SU-DHL-6 (cell line): ENCODE measurements at regions not wholly inside any gene's neighbourhood (a gene's known extent, or its start where the extent isn't known, plus 50 kb on each side); places are given as distances from the start of the nearest gene placed in this dataset.

Source experiments
- H2AFZ ChIP-seq: fragments of 200-600 bp; sonication (generic); 2 replicates; pipeline ENCODE4 v1.6.1; 2014; ENCODE audit warnings: low read depth, mild to moderate bottlenecking, moderate library complexity, mixed read lengths, antibody characterized with exemption, low read length; ENCODE audit not compliant: severe bottlenecking
- H3F3A ChIP-seq: fragments of 200-600 bp; shearing (Covaris generic); 2 replicates; pipeline ENCODE4 v1.6.0; 2016; ENCODE audit warnings: antibody characterized with exemption, mild to moderate bottlenecking; ENCODE audit not compliant: insufficient read depth
- H3K27ac ChIP-seq: fragments of 200-600 bp; sonication (generic); 2 replicates; pipeline ENCODE4 v1.5.1; 2016; ENCODE audit warnings: low read depth, mild to moderate bottlenecking, low read length, moderate library complexity, mixed read lengths
- H3K27me3 ChIP-seq: fragments of 200-600 bp; sonication (generic), shearing (Covaris generic); 2 replicates; pipeline ENCODE4 v1.6.0; 2014; ENCODE audit warnings: mild to moderate bottlenecking, low read length
- H3K36me3 ChIP-seq: fragments of 200-600 bp; sonication (generic); 2 replicates; pipeline ENCODE4 v1.6.1; 2014; ENCODE audit warnings: mild to moderate bottlenecking, low read length, mixed read lengths
- H3K4me2 ChIP-seq: fragments of 300-600, 200-600 bp; shearing (Covaris generic), sonication (generic); 2 replicates; pipeline ENCODE4 v1.6.0; 2014; ENCODE audit warnings: low read length, low read depth, mild to moderate bottlenecking; ENCODE audit not compliant: poor library complexity, severe bottlenecking
- H3K4me3 ChIP-seq: fragments of 200-600 bp; sonication (generic); 2 replicates; pipeline ENCODE4 v1.5.1; 2014; ENCODE audit warnings: antibody characterized with exemption, low read length, mild to moderate bottlenecking, mixed read lengths; ENCODE audit not compliant: insufficient read depth, poor library complexity, severe bottlenecking
- H3K79me2 ChIP-seq: fragments of 200-600 bp; sonication (generic); 2 replicates; pipeline ENCODE4 v1.6.1; 2014; ENCODE audit warnings: mild to moderate bottlenecking, low read length, moderate library complexity; ENCODE audit not compliant: insufficient read depth
- H3K9ac ChIP-seq: fragments of 200-600 bp; sonication (generic); 2 replicates; pipeline ENCODE4 v1.7.0; 2014; ENCODE audit warnings: mild to moderate bottlenecking, low read length
- H3K9me2 ChIP-seq: fragments of 200-600 bp; sonication (generic); replicated peaks from 2 replicates; pipeline ENCODE4 v1.6.1; 2014; ENCODE audit warnings: low read length; ENCODE audit not compliant: insufficient read depth
- H3K9me3 ChIP-seq: fragments of 200-600 bp; sonication (generic); 2 replicates; pipeline ENCODE4 v1.6.1; 2014; ENCODE audit warnings: low read length, mixed read lengths; ENCODE audit not compliant: insufficient read depth
- H4K20me1 ChIP-seq: fragments of 200-600 bp; sonication (generic); 2 replicates; pipeline ENCODE4 v1.6.1; 2014; ENCODE audit warnings: low read depth, mild to moderate bottlenecking, antibody characterized with exemption, low read length, moderate library complexity, mixed read lengths
- EZH2phosphoT487 ChIP-seq: fragments of 200-600 bp; sonication (generic), shearing (Covaris generic); conservative IDR thresholded peaks from 2 replicates; pipeline ENCODE4 v1.6.1; 2018; ENCODE audit warnings: mild to moderate bottlenecking, antibody characterized with exemption, low read length, moderate library complexity, mixed read lengths
- TF ChIP-seq, protein P1 (sequence below): fragments of 200-600 bp; sonication (generic); IDR thresholded peaks from one replicate; pipeline ENCODE4 v1.5.1; 2017; ENCODE audit warnings: antibody characterized with exemption, mild to moderate bottlenecking, low read length, moderate library complexity; ENCODE audit not compliant: insufficient read depth, poor library complexity, severe bottlenecking

GRCh38 chr7:25559581-25560367, 331.5 kb upstream of the NPVF start:
- no peak overlapping the region for H3K27ac ChIP-seq
- no peaks in the 10 kb centered on the region for H3K79me2 ChIP-seq
- H3K27me3 ChIP-seq: no peaks in the 10 kb centered on the region
- no peak overlapping the region for H3K4me3 ChIP-seq
- H3K9me2 ChIP-seq: no peaks in the 10 kb centered on the region
- TF ChIP-seq, protein P1, sequence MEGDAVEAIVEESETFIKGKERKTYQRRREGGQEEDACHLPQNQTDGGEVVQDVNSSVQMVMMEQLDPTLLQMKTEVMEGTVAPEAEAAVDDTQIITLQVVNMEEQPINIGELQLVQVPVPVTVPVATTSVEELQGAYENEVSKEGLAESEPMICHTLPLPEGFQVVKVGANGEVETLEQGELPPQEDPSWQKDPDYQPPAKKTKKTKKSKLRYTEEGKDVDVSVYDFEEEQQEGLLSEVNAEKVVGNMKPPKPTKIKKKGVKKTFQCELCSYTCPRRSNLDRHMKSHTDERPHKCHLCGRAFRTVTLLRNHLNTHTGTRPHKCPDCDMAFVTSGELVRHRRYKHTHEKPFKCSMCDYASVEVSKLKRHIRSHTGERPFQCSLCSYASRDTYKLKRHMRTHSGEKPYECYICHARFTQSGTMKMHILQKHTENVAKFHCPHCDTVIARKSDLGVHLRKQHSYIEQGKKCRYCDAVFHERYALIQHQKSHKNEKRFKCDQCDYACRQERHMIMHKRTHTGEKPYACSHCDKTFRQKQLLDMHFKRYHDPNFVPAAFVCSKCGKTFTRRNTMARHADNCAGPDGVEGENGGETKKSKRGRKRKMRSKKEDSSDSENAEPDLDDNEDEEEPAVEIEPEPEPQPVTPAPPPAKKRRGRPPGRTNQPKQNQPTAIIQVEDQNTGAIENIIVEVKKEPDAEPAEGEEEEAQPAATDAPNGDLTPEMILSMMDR: no peak
- no peak for TF ChIP-seq EZH2phosphoT487
- no peaks in the 10 kb centered on the region for H3K9me3 ChIP-seq
- no peak overlapping the region for H3K9ac ChIP-seq
- no peaks in the 10 kb centered on the region for H3K36me3 ChIP-seq
- no peak overlapping the region for H2AFZ ChIP-seq
- H3F3A ChIP-seq: no peaks in the 10 kb centered on the region
- H3K4me2 ChIP-seq: no peak overlapping the region
- no peaks in the 10 kb centered on the region for H4K20me1 ChIP-seq

DNA sequence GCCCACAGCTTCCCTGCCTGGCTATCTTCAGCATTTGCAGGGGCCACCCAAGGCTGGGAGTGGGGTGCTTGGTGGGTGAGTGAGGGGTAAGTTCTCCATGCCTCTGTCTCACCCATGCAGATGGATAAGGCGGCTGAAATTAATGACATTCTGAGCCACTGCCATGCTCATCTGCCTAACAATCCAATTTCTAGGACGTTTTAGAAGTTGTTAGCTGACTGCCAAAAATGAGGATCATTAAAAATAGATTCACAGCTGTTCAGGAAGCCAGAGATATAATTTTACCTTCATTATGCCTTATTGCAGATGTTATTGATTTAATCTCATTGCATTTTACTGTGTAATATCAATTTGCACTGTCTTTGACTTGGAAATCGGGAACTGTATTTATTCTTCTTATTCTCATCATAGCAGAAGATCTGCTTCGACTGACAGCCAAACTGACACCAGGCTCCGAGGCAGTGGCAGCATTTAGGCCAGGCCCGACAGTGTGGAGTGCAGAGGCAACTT, 334.4 kb upstream of the NPVF start:
- Histone ChIP-seq H3K79me2 (no peaks in the 10 kb centered on the region), H3K4me2 (no peak overlapping the region), H3K27me3 (no peaks in the 10 kb centered on the region), H4K20me1 (no peaks in the 10 kb centered on the region), H3K9me3 (no peaks in the 10 kb centered on the region), H3K27ac (no peak overlapping the region), H3F3A (no peaks in the 10 kb centered on the region), H3K36me3 (no peaks in the 10 kb centered on the region), H3K4me3 (no peak overlapping the region), H3K9ac (no peak overlapping the region), H3K9me2 (no peaks in the 10 kb centered on the region), H2AFZ (no peak overlapping the region)
- TF ChIP-seq, protein P1: no peak
- no peak for TF ChIP-seq EZH2phosphoT487

- TF ChIP-seq, protein P1: no peak
- no peak for TF ChIP-seq EZH2phosphoT487
- no peaks in the 10 kb centered on the region for H3K9me3 ChIP-seq
- no peak overlapping the region for H3K9ac ChIP-seq
- no peaks in the 10 kb centered on the region for H3K79me2 ChIP-seq
- H4K20me1 ChIP-seq: no peaks in the 10 kb centered on the region
- no peaks in the 10 kb centered on the region for H3F3A ChIP-seq
- H3K4me2 ChIP-seq: no peak overlapping the region
- no peak overlapping the region for H3K27ac ChIP-seq
- H3K27me3 ChIP-seq: no peaks in the 10 kb centered on the region
- H2AFZ ChIP-seq: no peak overlapping the region
- no peaks in the 10 kb centered on the region for H3K9me2 ChIP-seq
- H3K36me3 ChIP-seq: no peaks in the 10 kb centered on the region
- no peak overlapping the region for H3K4me3 ChIP-seq
These were observed 336.7 kb upstream of the NPVF start for GRCh38 chr7:25565002-25565401.
